K562 (cell line): ENCODE measurements at regions not wholly inside any gene's neighbourhood (a gene's known extent, or its start where the extent isn't known, plus 50 kb on each side); places are given as distances from the start of the nearest gene placed in this dataset.
A peak's percentile ranks its signal among the peaks of the same experiment; 100 is the strongest.

Source experiments
- C11orf30 ChIP-seq: fragments of 450-650 bp; IDR thresholded peaks from 2 replicates; pipeline ENCODE4 v1.6.1; 2016; ENCODE audit warnings: low read depth, mild to moderate bottlenecking
- CTBP1 ChIP-seq: fragments of 450-650 bp; IDR thresholded peaks from 2 replicates; pipeline ENCODE4 v1.6.1; 2016; ENCODE audit warnings: borderline replicate concordance
- ELF4 ChIP-seq: fragments of 450-650 bp; formaldehyde crosslinking; IDR thresholded peaks from 2 replicates; pipeline ENCODE4 v1.4.0; 2022; ENCODE audit warnings: missing genetic modification characterization
- FOXA1 ChIP-seq: fragments of 450-650 bp; IDR thresholded peaks from 2 replicates; pipeline ENCODE4 v1.6.1; 2016; ENCODE audit warnings: mild to moderate bottlenecking, borderline replicate concordance
- GTF2B ChIP-seq: IDR thresholded peaks from 2 replicates; pipeline ENCODE4 v1.6.1; 2011; ENCODE audit not compliant: insufficient read length; ENCODE audit errors: extremely low read depth
- HDAC3 ChIP-seq: fragments of 450-650 bp; IDR thresholded peaks from 2 replicates; pipeline ENCODE4 v1.6.1; 2018; ENCODE audit warnings: borderline replicate concordance, mild to moderate bottlenecking, moderate library complexity; ENCODE audit not compliant: partially characterized antibody
- HIVEP1 ChIP-seq: fragments of 250-450 bp; sonication (Bioruptor Pico); IDR thresholded peaks from 2 replicates; pipeline ENCODE4 v1.4.0; 2020; ENCODE audit warnings: mild to moderate bottlenecking
- JUNB ChIP-seq: fragments of 450-650 bp; formaldehyde crosslinking; conservative IDR thresholded peaks from 2 replicates; pipeline ENCODE4 v1.4.0; 2020; ENCODE audit warnings: mild to moderate bottlenecking
- KDM2B ChIP-seq: fragments of 250-450 bp; sonication (Bioruptor Pico); IDR thresholded peaks from 2 replicates; pipeline ENCODE4 v1.8.0; 2021; ENCODE audit warnings: mild to moderate bottlenecking, moderate library complexity
- LEF1 ChIP-seq: fragments of 450-650 bp; IDR thresholded peaks from 2 replicates; pipeline ENCODE4 v1.6.1; 2016; ENCODE audit warnings: mild to moderate bottlenecking
- MYNN ChIP-seq, 2 experiments: sonication (generic); formaldehyde crosslinking in 1 of 2; IDR thresholded peaks; 2 replicates each; pipeline versions ENCODE4 v1.5.0 to v1.6.1; 2016 to 2020; ENCODE audit warnings: antibody characterized with exemption in 1 of 2, missing genetic modification reagents in 1 of 2
- SMAD1 ChIP-seq: fragments of 150-350 bp; IDR thresholded peaks from 2 replicates; pipeline ENCODE4 v1.6.1; 2014; ENCODE audit warnings: low read length, low read depth; ENCODE audit not compliant: partially characterized antibody
- STAT5A ChIP-seq: IDR thresholded peaks from 2 replicates; pipeline ENCODE4 v1.6.1; 2012; ENCODE audit warnings: low read length, inconsistent platforms, borderline replicate concordance
- TEAD1 ChIP-seq, 2 experiments: fragments of 450-650 bp in 1 of 2; sonication (generic) in 1 of 2; formaldehyde crosslinking; IDR thresholded peaks; 2 replicates each; pipeline versions ENCODE4 v1.4.0 to v1.8.0; 2020 to 2022; ENCODE audit warnings: mild to moderate bottlenecking in 2 of 2, missing genetic modification reagents in 1 of 2
- ZFP1 ChIP-seq: fragments of 450-650 bp; formaldehyde crosslinking; IDR thresholded peaks from 2 replicates; pipeline ENCODE4 v1.4.0; 2020; ENCODE audit warnings: mild to moderate bottlenecking, mixed read lengths
- ZNF184 ChIP-seq: sonication (generic); formaldehyde crosslinking; IDR thresholded peaks from 2 replicates; pipeline ENCODE4 v1.5.0; 2020; ENCODE audit warnings: missing genetic modification reagents
- ZNF24 ChIP-seq: fragments of 450-650 bp; IDR thresholded peaks from 2 replicates; pipeline ENCODE4 v1.6.1; 2016
- ZNF551 ChIP-seq: fragments of 250-450 bp; sonication (Bioruptor Pico); IDR thresholded peaks from 2 replicates; pipeline ENCODE4 v1.5.0; 2021; ENCODE audit warnings: mild to moderate bottlenecking, moderate library complexity
- ZNF586 ChIP-seq: fragments of 450-650 bp; formaldehyde crosslinking; conservative IDR thresholded peaks from 2 replicates; pipeline ENCODE4 v1.4.0; 2020; ENCODE audit warnings: mild to moderate bottlenecking, moderate library complexity
- ZSCAN29 ChIP-seq: fragments of 450-650 bp; IDR thresholded peaks from 2 replicates; pipeline ENCODE4 v1.6.1; 2017
- TF ChIP-seq, protein P1 (sequence below): fragments of 150-350 bp; conservative IDR thresholded peaks from 2 replicates; pipeline ENCODE4 v1.6.1; 2014; ENCODE audit warnings: low read length
- TF ChIP-seq, protein P2 (sequence below): fragments of 250-450 bp; sonication (Bioruptor Pico); IDR thresholded peaks from 2 replicates; pipeline ENCODE4 v1.4.0; 2020; ENCODE audit warnings: mild to moderate bottlenecking
- TF ChIP-seq, protein P3 (sequence below): fragments of 250-450 bp; sonication (Bioruptor Pico); IDR thresholded peaks from 2 replicates; pipeline ENCODE4 v1.8.0; 2022; ENCODE audit warnings: moderate library complexity, mild to moderate bottlenecking, inconsistent platforms

DNA sequence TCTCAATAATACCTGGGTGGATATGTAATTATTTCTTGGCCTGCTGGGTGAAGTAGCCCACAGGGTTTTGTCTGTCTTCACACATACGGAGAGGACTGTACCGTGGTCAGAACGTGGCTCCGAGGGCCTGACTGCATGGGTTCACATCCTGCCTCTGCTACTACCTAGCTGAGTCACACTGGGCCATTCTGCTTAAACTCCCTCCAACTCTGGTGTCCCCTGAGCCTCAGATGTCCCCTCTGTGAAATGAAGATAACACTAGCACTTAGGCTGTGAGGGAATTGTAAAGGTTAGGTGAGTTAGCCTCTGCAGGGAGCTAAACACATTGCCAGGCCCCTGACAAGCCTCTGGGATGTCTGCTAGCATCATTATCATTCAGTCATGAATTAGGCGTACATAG, 120.1 kb upstream of the NABP1 start (continued):
- TF ChIP-seq, protein P1, sequence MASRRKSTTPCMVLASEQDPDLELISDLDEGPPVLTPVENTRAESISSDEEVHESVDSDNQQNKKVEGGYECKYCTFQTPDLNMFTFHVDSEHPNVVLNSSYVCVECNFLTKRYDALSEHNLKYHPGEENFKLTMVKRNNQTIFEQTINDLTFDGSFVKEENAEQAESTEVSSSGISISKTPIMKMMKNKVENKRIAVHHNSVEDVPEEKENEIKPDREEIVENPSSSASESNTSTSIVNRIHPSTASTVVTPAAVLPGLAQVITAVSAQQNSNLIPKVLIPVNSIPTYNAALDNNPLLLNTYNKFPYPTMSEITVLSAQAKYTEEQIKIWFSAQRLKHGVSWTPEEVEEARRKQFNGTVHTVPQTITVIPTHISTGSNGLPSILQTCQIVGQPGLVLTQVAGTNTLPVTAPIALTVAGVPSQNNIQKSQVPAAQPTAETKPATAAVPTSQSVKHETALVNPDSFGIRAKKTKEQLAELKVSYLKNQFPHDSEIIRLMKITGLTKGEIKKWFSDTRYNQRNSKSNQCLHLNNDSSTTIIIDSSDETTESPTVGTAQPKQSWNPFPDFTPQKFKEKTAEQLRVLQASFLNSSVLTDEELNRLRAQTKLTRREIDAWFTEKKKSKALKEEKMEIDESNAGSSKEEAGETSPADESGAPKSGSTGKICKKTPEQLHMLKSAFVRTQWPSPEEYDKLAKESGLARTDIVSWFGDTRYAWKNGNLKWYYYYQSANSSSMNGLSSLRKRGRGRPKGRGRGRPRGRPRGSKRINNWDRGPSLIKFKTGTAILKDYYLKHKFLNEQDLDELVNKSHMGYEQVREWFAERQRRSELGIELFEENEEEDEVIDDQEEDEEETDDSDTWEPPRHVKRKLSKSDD: no peak
- TF ChIP-seq FOXA1 (no peak), HIVEP1 (CRISPR knock-in tag) (no peak), ZNF24 (no peak), C11orf30 (no peak), LEF1 (peak; percentile 23; the same call in 1 of the 2 replicates), JUNB (CRISPR knock-in tag) (no peak), ZNF551 (CRISPR knock-in tag) (no peak), GTF2B (no peak), MYNN (IDR thresholded peaks at IDR 0.05) (no peak), MYNN (CRISPR knock-in tag; IDR thresholded peaks at IDR 0.05) (no peak), TEAD1 (CRISPR knock-in tag; IDR thresholded peaks at IDR 0.05) (no peak), ZNF184 (CRISPR knock-in tag) (no peak), SMAD1 (no peak), ZSCAN29 (no peak), KDM2B (CRISPR knock-in tag) (no peak), ZFP1 (no peak), CTBP1 (no peak; the same call in 1 of the 2 replicates), ELF4 (CRISPR knock-in tag) (no peak), ZNF586 (CRISPR knock-in tag) (no peak), STAT5A (peak; percentile 63), HDAC3 (no peak)
- TF ChIP-seq, protein P2, sequence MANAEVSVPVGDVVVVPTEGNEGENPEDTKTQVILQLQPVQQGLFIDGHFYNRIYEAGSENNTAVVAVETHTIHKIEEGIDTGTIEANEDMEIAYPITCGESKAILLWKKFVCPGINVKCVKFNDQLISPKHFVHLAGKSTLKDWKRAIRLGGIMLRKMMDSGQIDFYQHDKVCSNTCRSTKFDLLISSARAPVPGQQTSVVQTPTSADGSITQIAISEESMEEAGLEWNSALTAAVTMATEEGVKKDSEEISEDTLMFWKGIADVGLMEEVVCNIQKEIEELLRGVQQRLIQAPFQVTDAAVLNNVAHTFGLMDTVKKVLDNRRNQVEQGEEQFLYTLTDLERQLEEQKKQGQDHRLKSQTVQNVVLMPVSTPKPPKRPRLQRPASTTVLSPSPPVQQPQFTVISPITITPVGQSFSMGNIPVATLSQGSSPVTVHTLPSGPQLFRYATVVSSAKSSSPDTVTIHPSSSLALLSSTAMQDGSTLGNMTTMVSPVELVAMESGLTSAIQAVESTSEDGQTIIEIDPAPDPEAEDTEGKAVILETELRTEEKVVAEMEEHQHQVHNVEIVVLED (CRISPR knock-in tag): no peak
- TF ChIP-seq, protein P3, sequence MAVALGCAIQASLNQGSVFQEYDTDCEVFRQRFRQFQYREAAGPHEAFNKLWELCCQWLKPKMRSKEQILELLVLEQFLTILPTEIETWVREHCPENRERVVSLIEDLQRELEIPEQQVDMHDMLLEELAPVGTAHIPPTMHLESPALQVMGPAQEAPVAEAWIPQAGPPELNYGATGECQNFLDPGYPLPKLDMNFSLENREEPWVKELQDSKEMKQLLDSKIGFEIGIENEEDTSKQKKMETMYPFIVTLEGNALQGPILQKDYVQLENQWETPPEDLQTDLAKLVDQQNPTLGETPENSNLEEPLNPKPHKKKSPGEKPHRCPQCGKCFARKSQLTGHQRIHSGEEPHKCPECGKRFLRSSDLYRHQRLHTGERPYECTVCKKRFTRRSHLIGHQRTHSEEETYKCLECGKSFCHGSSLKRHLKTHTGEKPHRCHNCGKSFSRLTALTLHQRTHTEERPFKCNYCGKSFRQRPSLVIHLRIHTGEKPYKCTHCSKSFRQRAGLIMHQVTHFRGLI (CRISPR knock-in tag): no peak
